Stomach (tissue), 8 donors: ENCODE measurements at regions not wholly inside any gene's neighbourhood (a gene's known extent, or its start where the extent isn't known, plus 50 kb on each side); places are given as distances from the start of the nearest gene placed in this dataset.
"Not testable (repeated sequence)": the region's sequence is repeated elsewhere in the genome, so short reads cannot be mapped to it uniquely, and the experiment has no call there.

Experiments used
- DNase-seq, 2 donors: peaks; one replicate each; pipeline versions ENCODE4 v3.0.0 to v3.0.0-alpha.2; 2013 to 2019
- H3K27ac ChIP-seq, 5 donors: fragments of 200-600 bp in 4 of 5; sonication (generic) in 4 of 5; one replicate each; pipeline ENCODE4 v1.5.1; 2013 to 2019; ENCODE audit warnings: mild to moderate bottlenecking in 1 of 5, moderate library complexity in 1 of 5
- H3K27me3 ChIP-seq, 3 donors: fragments of 200-600 bp; sonication (generic); one replicate each; pipeline ENCODE4 v1.5.1; 2017 to 2019; ENCODE audit warnings: mixed run types in 1 of 3
- H3K36me3 ChIP-seq, 4 donors: fragments of 200-600 bp; sonication (generic); 1 replicate in 3 of 4; 2 replicates in 1 of 4; pipeline ENCODE4 v1.5.1; 2016 to 2019
- H3K4me1 ChIP-seq, 4 donors: fragments of 200-600 bp; sonication (generic); one replicate each; pipeline ENCODE4 v1.5.1; 2016 to 2019
- H3K4me3 ChIP-seq, 4 donors: fragments of 200-600 bp; sonication (generic) in 3 of 4; one replicate each; pipeline ENCODE4 v1.5.1; 2016 to 2019; ENCODE audit warnings: mild to moderate bottlenecking in 1 of 4
- H3K9me3 ChIP-seq, 4 donors: fragments of 200-600 bp; sonication (generic); one replicate each; pipeline ENCODE4 v1.5.1; 2016 to 2019
- EP300 ChIP-seq: sonication (generic); formaldehyde crosslinking; IDR thresholded peaks from one replicate; pipeline ENCODE4 v1.6.1; 2017; ENCODE audit warnings: antibody characterized with exemption
- POLR2A ChIP-seq, 4 donors: fragments of 450-650 bp; IDR thresholded peaks; one replicate each; pipeline ENCODE4 v1.6.1; 2016; ENCODE audit warnings: antibody characterized with exemption in 4 of 4, control low read depth in 2 of 4, mild to moderate bottlenecking in 1 of 4, moderate library complexity in 1 of 4
- POLR2AphosphoS5 ChIP-seq, 3 donors: sonication (generic); formaldehyde crosslinking; IDR thresholded peaks; one replicate each; pipeline ENCODE4 v1.6.1; 2016; ENCODE audit warnings: antibody characterized with exemption in 3 of 3
- WGBS, 5 donors: extraction: QIAGEN DNeasy Blood & Tissue Kit in 3 of 5; methylation state at CpG; one replicate each; pipeline versions ENCODE4 v1.1.5 to v1.1.7; 2013 to 2018; 5-methylcytosine and 5-hydroxymethylcytosine counted together
- intact Hi-C: fragments of 100-400 bp; cut with DNase I; formaldehyde crosslinking; loops from one replicate; pipeline ENCODE4 v1.15.1; 2023; ENCODE audit warnings: low total_unique reads
- TF ChIP-seq, protein P1 (sequence below), 7 experiments: fragments of 450-650 bp in 4 of 7; fragments of 200-600 bp in 3 of 7; sonication (generic) in 3 of 7; IDR thresholded peaks; one replicate each; pipeline ENCODE4 v1.5.1; 2016 to 2019; ENCODE audit warnings: antibody characterized with exemption in 7 of 7, control low read depth in 2 of 7, mild to moderate bottlenecking in 1 of 7
- donor health status: healthy with polysubstance abuse.
- donor health status: Bipolar disorder and iron deficiency.
- donor health status: healthy.

GRCh38 chr6:99668036-99668705 lies 61.5 kb downstream of the PRDM13 start:
- Histone ChIP-seq H3K4me1 (no peaks in the 10 kb centered on the region), H3K36me3 (no peaks in the 10 kb centered on the region), H3K27me3 (no peaks in the 10 kb centered on the region), H3K4me3 (no peak overlapping the region), H3K27ac (no peak overlapping the region), H3K9me3 (no peaks in the 10 kb centered on the region)
- 61 to 80% (median 73%) methylated on average over 5 of the region's 5 CpGs for WGBS, 5 donors
- TF ChIP-seq, protein P1, sequence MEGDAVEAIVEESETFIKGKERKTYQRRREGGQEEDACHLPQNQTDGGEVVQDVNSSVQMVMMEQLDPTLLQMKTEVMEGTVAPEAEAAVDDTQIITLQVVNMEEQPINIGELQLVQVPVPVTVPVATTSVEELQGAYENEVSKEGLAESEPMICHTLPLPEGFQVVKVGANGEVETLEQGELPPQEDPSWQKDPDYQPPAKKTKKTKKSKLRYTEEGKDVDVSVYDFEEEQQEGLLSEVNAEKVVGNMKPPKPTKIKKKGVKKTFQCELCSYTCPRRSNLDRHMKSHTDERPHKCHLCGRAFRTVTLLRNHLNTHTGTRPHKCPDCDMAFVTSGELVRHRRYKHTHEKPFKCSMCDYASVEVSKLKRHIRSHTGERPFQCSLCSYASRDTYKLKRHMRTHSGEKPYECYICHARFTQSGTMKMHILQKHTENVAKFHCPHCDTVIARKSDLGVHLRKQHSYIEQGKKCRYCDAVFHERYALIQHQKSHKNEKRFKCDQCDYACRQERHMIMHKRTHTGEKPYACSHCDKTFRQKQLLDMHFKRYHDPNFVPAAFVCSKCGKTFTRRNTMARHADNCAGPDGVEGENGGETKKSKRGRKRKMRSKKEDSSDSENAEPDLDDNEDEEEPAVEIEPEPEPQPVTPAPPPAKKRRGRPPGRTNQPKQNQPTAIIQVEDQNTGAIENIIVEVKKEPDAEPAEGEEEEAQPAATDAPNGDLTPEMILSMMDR (IDR thresholded peaks at IDR 0.05): no peak
- TF ChIP-seq POLR2A (IDR thresholded peaks at IDR 0.05) (no peak), POLR2AphosphoS5 (IDR thresholded peaks at IDR 0.05) (no peak), EP300 (no peak)
- intact Hi-C loops: no loop called here
- no peak for DNase-seq

DNA sequence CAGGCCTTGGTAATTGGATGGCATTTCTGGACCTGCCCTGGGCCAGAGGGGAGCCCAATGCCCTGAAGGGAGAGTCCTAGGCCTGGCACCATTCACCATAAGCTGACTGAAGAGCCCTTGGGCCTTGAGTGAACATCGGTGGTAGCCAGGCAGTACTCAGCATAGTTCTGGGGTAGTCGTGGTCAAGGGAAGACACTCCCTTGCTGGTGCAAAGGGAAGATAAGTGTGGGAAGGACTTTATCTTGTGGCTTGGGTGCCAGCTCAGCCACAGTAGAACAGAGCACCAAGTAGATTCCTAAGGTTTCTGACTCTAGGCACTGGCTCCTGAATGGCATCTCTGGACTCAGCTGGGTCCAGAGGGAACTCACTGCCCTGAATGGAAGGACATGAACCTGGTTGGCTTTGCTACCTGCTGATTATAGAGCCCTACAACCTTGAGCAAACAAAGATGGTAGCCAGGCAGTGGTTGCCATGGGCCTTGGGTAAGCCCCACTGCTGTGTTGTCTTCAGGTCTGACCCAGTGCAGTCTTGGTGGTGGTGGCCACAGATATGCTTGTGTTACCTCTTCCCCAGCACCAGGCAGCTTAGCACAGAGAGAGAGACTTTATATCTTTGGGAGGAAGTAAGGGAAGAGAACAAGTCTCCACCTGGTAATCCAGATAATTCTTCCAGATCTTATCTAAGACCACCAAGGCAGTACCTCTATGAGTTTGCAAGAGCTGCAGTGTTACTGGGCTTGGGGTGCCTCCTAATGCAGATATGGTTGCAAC lies 83.5 kb downstream of the PRDM13 start:
- no peak overlapping the region for H3K27ac ChIP-seq
- TF ChIP-seq POLR2A (IDR thresholded peaks at IDR 0.05) (no peak), POLR2AphosphoS5 (IDR thresholded peaks at IDR 0.05) (no peak), EP300 (no peak)
- TF ChIP-seq, protein P1 (IDR thresholded peaks at IDR 0.05): no peak
- no peaks in the 10 kb centered on the region for H3K9me3 ChIP-seq
- 78 to 89% (median 83%) methylated on average over 2 of the region's 2 CpGs for WGBS, 5 donors
- no peak overlapping the region for H3K4me3 ChIP-seq
- intact Hi-C loops: no loop called here
- no peaks in the 10 kb centered on the region for H3K27me3 ChIP-seq
- no peaks in the 10 kb centered on the region for H3K4me1 ChIP-seq
- DNase-seq: no peak
- H3K36me3 ChIP-seq: no peaks in the 10 kb centered on the region

DNA sequence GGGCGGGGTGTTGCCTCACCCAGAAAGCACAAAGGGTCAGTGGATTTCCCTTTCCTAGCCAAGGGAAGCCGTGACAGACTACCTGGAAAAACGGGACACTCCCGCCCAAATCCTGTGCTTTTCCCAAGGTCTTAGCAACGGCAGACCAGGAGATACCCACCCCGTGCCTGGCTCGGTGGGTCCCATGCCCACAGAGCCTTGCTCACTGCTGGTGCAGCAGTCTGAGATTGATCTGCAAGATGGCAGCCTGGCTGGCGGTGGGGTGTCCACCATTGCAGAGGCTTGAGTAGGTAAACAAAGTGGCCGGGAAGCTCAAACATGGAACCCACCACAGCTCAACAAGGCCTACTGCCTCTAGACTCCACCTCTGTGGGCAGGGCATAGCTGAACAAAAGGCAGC lies 95.7 kb downstream of the PRDM13 start:
- DNase-seq, H3K4me1 ChIP-seq, H3K36me3 ChIP-seq, H3K27me3 ChIP-seq, intact Hi-C loops, H3K4me3 ChIP-seq, H3K27ac ChIP-seq, H3K9me3 ChIP-seq: not testable (repeated sequence)
- WGBS, 5 donors: 76 to 91% (median 89%) methylated on average over 3 to 9 of the region's 9 CpGs

GRCh38 chr6:99709062-99709461 lies 102.4 kb downstream of the PRDM13 start:
- Histone ChIP-seq H3K27ac (no peak overlapping the region), H3K4me3 (no peak overlapping the region)
- no peak for TF ChIP-seq EP300
- TF ChIP-seq POLR2AphosphoS5 (IDR thresholded peaks at IDR 0.05): no peak
- no peak for TF ChIP-seq POLR2A (IDR thresholded peaks at IDR 0.05)
- TF ChIP-seq, protein P1 (IDR thresholded peaks at IDR 0.05): no peak

DNA sequence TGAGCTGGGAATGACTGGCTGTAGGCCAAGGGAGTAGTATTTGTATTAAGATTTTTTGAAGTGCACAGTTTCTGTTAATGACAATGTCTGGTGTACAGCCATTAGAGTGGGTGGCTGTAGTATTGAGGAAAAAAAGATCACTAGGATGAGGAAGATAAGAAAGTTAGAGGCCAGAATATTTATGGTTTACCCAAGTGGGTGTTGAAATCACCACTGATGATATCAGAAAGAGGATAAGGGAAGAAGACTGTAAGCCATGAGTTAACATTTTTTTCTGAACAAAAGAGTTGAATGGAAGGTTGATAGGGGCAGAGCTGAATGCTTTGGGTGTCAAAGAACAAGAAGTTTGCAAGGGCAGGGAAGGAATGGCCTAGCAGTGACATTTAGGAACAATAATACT lies 104.7 kb downstream of the PRDM13 start:
- Histone ChIP-seq H3K27me3 (no peaks in the 10 kb centered on the region), H3K9me3 (peaks cover 0 to 2% (median 0%) of the 10 kb centered on the region in 4 donors), H3K4me3 (no peak overlapping the region), H3K27ac (no peak overlapping the region), H3K36me3 (no peaks in the 10 kb centered on the region), H3K4me1 (no peaks in the 10 kb centered on the region)
- DNase-seq: no peak
- intact Hi-C loops: no loop called here
- TF ChIP-seq POLR2AphosphoS5 (IDR thresholded peaks at IDR 0.05) (no peak), POLR2A (IDR thresholded peaks at IDR 0.05) (no peak), EP300 (no peak)
- TF ChIP-seq, protein P1 (IDR thresholded peaks at IDR 0.05): no peak

More at GRCh38 chr6:99709062-99709461, 102.4 kb downstream of the PRDM13 start:
- no peaks in the 10 kb centered on the region for H3K9me3 ChIP-seq
- H3K36me3 ChIP-seq: no peaks in the 10 kb centered on the region
- intact Hi-C loops: no loop called here
- no peaks in the 10 kb centered on the region for H3K4me1 ChIP-seq
- DNase-seq: no peak
- no peaks in the 10 kb centered on the region for H3K27me3 ChIP-seq
